ENCODE measurements at regions not wholly inside any gene's neighbourhood (a gene's known extent, or its start where the extent isn't known, plus 50 kb on each side); places are given as distances from the start of the nearest gene placed in this dataset.

- TF ChIP-seq CTCF (IDR thresholded peaks at IDR 0.05; ENCODE audit: low read depth, low read length, poor library complexity, severe bottlenecking) (no peak), EZH2phosphoT487 (IDR thresholded peaks at IDR 0.05; ENCODE audit: borderline replicate concordance, low read length) (no peak)
Observed at GRCh38 chr10:105391670-105392351, 750.7 kb downstream of the SORCS3 start.
